ENCODE measurements at regions not wholly inside any gene's neighbourhood (a gene's known extent, or its start where the extent isn't known, plus 50 kb on each side); places are given as distances from the start of the nearest gene placed in this dataset.

GRCh38 chr1:217924924-217925323 is 293.8 kb downstream of the SPATA17 start:
- TF ChIP-seq CTCF (IDR thresholded peaks at IDR 0.05; ENCODE audit: low read length) (no peak), EZH2 (optimal IDR thresholded peaks at IDR 0.05; ENCODE audit: low read depth, low read length) (no peak)

Data from MM.1S (cell line).